ENCODE measurements at regions not wholly inside any gene's neighbourhood (a gene's known extent, or its start where the extent isn't known, plus 50 kb on each side); places are given as distances from the start of the nearest gene placed in this dataset.

DNA sequence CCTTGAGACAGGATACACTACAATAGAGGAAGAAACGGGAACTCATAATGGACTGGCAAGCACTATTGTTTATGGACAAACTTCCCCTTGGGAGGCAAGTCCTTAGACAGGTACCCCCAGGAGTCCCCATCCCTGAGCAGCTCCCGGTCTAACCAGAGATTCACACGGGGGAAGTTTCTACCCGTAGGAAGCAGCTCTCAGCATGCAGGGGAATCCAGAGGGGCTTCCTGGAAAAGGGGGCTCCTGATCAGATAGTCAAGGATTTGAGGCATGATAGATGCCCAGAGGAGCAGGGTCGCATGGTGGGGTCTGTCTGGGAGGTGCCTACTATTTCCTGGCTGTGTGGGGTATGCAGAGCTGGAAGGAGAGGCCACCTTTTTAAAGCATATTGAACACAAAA, 282.4 kb upstream of the RTL1 start:
- Histone ChIP-seq H3K14ac (replicated peaks; ENCODE audit: low read depth, low read length) (no peak overlapping the region), H3K27me3 (ENCODE audit: control insufficient read depth, insufficient read depth, low read length) (peaks cover 18% of the 10 kb centered on the region), H3K18ac (ENCODE audit: low read depth, low read length) (no peak overlapping the region), H3K23ac (ENCODE audit: low read depth, low read length) (no peak overlapping the region), H3K9me1 (ENCODE audit: insufficient read depth, low read length) (no peaks in the 10 kb centered on the region), H2AK9ac (replicated peaks; ENCODE audit: low read depth, low read length, poor library complexity) (peak overlapping the region; percentile 37), H3K4me3 (ENCODE audit: insufficient read depth, low read depth, low read length) (no peak overlapping the region), H2AK5ac (ENCODE audit: low read depth, low read length) (no peak overlapping the region), H2BK5ac (ENCODE audit: low read depth, low read length, poor library complexity, severe bottlenecking) (no peak overlapping the region), H3K9me3 (ENCODE audit: control insufficient read depth, insufficient read depth, low read length) (peaks cover 10% of the 10 kb centered on the region), H3K4ac (ENCODE audit: low read depth, low read length) (no peak overlapping the region), H3K4me2 (ENCODE audit: low read depth, low read length) (no peak overlapping the region), H2AFZ (replicated peaks; ENCODE audit: low read length, poor library complexity) (no peak overlapping the region), H3K79me1 (ENCODE audit: low read depth in 1 of 2, low read length in 2 of 2) (no peaks in the 10 kb centered on the region), H4K20me1 (ENCODE audit: insufficient read depth, low read length) (no peaks in the 10 kb centered on the region; the same call in 1 of the 2 replicates), H4K5ac (ENCODE audit: low read depth, low read length) (no peak overlapping the region), H3K56ac (ENCODE audit: extremely low read depth, insufficient read depth, low read length) (no peak overlapping the region), H3K36me3 (ENCODE audit: control insufficient read depth, insufficient read depth, low read length) (no peaks in the 10 kb centered on the region), H2BK20ac (ENCODE audit: low read depth, low read length) (no peak overlapping the region), H3K4me1 (ENCODE audit: control insufficient read depth, insufficient read depth, low read length) (no peaks in the 10 kb centered on the region), H2BK120ac (ENCODE audit: low read depth, low read length) (no peak overlapping the region), H3K27ac (ENCODE audit: insufficient read depth, low read length) (no peak overlapping the region), H4K91ac (ENCODE audit: insufficient read depth, low read depth, low read length) (no peak overlapping the region), H2BK15ac (ENCODE audit: low read depth, low read length) (no peak overlapping the region), H4K8ac (ENCODE audit: low read depth in 2 of 2, low read length in 2 of 2) (no peak overlapping the region), H3K9ac (ENCODE audit: low read depth, low read length) (no peak overlapping the region)
- DNase-seq (no peak), ATAC-seq (ENCODE audit: low read depth) (no peak)
- intact Hi-C loops (cut with micrococcal nuclease) (no loop called here), in situ Hi-C loops (cut with MboI; ENCODE audit: low sequenced_read_pairs) (no loop called here), dilution Hi-C loops (cut with HindIII; ENCODE audit: low sequenced_read_pairs, unreplicated experiment) (no loop called here)
- BruUV-seq (replicated peaks) = no TSS peak
- no CpG with 5 or more reads among the region's 5 CpGs for WGBS, 2 experiments (ENCODE audit: extremely low coverage in 2 of 2, insufficient read length in 1 of 2)
- TF ChIP-seq FOS (IDR thresholded peaks at IDR 0.05; ENCODE audit: low read depth, low read length) (no peak), RCOR1 (IDR thresholded peaks at IDR 0.05; ENCODE audit: insufficient replicate concordance, low read length) (no peak), RAD21 (IDR thresholded peaks at IDR 0.05; ENCODE audit: low read length) (no peak), MAZ (IDR thresholded peaks at IDR 0.05; ENCODE audit: borderline replicate concordance, low read depth, low read length) (no peak), CHD1 (IDR thresholded peaks at IDR 0.05; ENCODE audit: low read depth, low read length) (no peak), CTCF (conservative IDR thresholded peaks at IDR 0.05; ENCODE audit: low read depth, low read length) (no peak), RFX5 (IDR thresholded peaks at IDR 0.05; ENCODE audit: low read depth, low read length) (no peak), NFE2L2 (IDR thresholded peaks at IDR 0.05; ENCODE audit: low read depth, low read length) (no peak)
- ChIA-PET CTCF (no interaction called here), POLR2A (ENCODE audit: unreplicated experiment) (no interaction called here)
